Prostate gland (tissue), 2 donors: ENCODE measurements at regions not wholly inside any gene's neighbourhood (a gene's known extent, or its start where the extent isn't known, plus 50 kb on each side); places are given as distances from the start of the nearest gene placed in this dataset.

Source experiments
- CTCF ChIP-seq, 4 experiments: fragments of 200-600 bp in 2 of 4; fragments of 450-650 bp in 2 of 4; sonication (generic) in 2 of 4; IDR thresholded peaks; 1 replicate in 3 of 4; 2 replicates in 1 of 4; pipeline ENCODE4 v1.5.1; 2016 to 2019; ENCODE audit warnings: antibody characterized with exemption in 4 of 4, mild to moderate bottlenecking in 2 of 4, moderate library complexity in 2 of 4
- POLR2A ChIP-seq: fragments of 450-650 bp; IDR thresholded peaks from one replicate; pipeline ENCODE4 v1.6.1; 2016; ENCODE audit warnings: antibody characterized with exemption, mild to moderate bottlenecking
- POLR2AphosphoS5 ChIP-seq: sonication (generic); formaldehyde crosslinking; IDR thresholded peaks from one replicate; pipeline ENCODE4 v1.6.1; 2017; ENCODE audit warnings: antibody characterized with exemption

- TF ChIP-seq POLR2AphosphoS5 (no peak), CTCF (IDR thresholded peaks at IDR 0.05) (no peak), POLR2A (no peak)
These were observed 86.2 kb upstream of the NCAM1 start for GRCh38 chr11:112874980-112875379.
